Smooth muscle cell (in vitro differentiated cells): ENCODE measurements at regions not wholly inside any gene's neighbourhood (a gene's known extent, or its start where the extent isn't known, plus 50 kb on each side); places are given as distances from the start of the nearest gene placed in this dataset.

Source experiments
- DNase-seq: peaks from one replicate; lab custom pipeline; 2025; ENCODE audit not compliant: unreplicated experiment; lab: John Stamatoyannopoulos, UW
- H2AFZ ChIP-seq: fragments of 200-600 bp; sonication (generic); 2 replicates; pipeline ENCODE4 v1.6.0; 2016; ENCODE audit warnings: antibody characterized with exemption, low read depth, mild to moderate bottlenecking
- H3F3A ChIP-seq: fragments of 200-600 bp; sonication (generic); 2 replicates; pipeline ENCODE4 v1.6.0; 2017; ENCODE audit warnings: antibody characterized with exemption, low read depth
- H3K27ac ChIP-seq: fragments of 200-600 bp; sonication (generic); 2 replicates; pipeline ENCODE4 v1.5.1; 2016; ENCODE audit warnings: low read depth, mild to moderate bottlenecking
- H3K27me3 ChIP-seq: fragments of 200-600 bp; sonication (generic); 2 replicates; pipeline ENCODE4 v1.6.1; 2016; ENCODE audit warnings: low read depth, mild to moderate bottlenecking
- H3K36me3 ChIP-seq: fragments of 200-600 bp; sonication (generic); 2 replicates; pipeline ENCODE4 v1.5.1; 2016; ENCODE audit warnings: low read depth
- H3K4me1 ChIP-seq: fragments of 200-600 bp; sonication (generic); 2 replicates; pipeline ENCODE4 v1.5.1; 2016; ENCODE audit warnings: low read depth
- H3K4me2 ChIP-seq: fragments of 200-600 bp; sonication (generic); 2 replicates; pipeline ENCODE4 v1.6.0; 2016; ENCODE audit warnings: mild to moderate bottlenecking
- H3K4me3 ChIP-seq: fragments of 200-600 bp; sonication (generic); 2 replicates; pipeline ENCODE4 v1.5.1; 2016; ENCODE audit warnings: mild to moderate bottlenecking
- H3K79me2 ChIP-seq: fragments of 200-600 bp; sonication (generic); 2 replicates; pipeline ENCODE4 v1.6.0; 2016; ENCODE audit warnings: low read depth, mild to moderate bottlenecking
- H3K9ac ChIP-seq: fragments of 200-600 bp; sonication (generic); 2 replicates; pipeline ENCODE4 v1.6.0; 2016; ENCODE audit warnings: low read depth
- H3K9me3 ChIP-seq: fragments of 200-600 bp; sonication (generic); replicated peaks from 2 replicates; pipeline ENCODE4 v1.5.1; 2016; ENCODE audit warnings: low read depth
- H4K20me1 ChIP-seq: fragments of 200-600 bp; sonication (generic); 2 replicates; pipeline ENCODE4 v1.6.0; 2016; ENCODE audit warnings: low read depth
- CTCF ChIP-seq: fragments of 200-600 bp; sonication (generic); IDR thresholded peaks from 2 replicates; pipeline ENCODE4 v1.5.1; 2017; ENCODE audit warnings: borderline replicate concordance, mild to moderate bottlenecking, antibody characterized with exemption; ENCODE audit not compliant: insufficient read depth, poor library complexity, severe bottlenecking
- WGBS: methylation state at CpG from one replicate; pipeline ENCODE4 v1.1.7; 2016; ENCODE audit warnings: low lambda C conversion rate; 5-methylcytosine and 5-hydroxymethylcytosine counted together

DNA sequence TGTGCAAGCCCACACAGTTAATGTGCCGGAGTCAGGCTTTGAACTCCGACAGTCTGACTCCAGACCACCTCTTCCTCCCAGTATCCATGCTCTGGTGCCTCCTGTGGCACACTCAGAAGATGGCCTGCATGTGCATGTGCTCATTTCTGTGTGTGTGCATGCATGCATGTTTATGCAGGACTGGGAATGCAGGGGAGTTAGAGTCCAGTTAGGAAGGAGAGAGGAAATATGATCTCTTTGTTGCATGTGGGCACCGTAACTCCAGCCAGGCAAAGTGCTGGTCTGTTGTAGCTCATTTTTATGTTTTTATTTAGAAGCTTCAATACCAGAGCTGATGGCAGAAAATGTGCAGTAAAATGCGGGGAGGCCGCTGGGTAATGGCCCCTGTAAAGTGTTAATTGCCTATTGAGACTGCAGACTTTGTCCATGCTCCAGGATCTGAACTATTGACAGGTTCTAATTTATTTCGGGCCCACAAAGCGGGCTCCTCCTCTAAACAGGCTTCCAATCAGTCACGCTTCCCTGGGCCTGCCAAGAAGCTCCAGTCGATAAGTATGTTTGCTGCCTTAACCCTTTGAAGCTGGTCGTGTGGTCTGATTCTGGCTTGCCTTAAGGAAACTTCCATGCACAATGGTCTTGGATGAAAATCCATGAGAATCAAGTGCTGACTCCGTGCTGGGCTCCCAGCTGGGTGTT lies 248.3 kb downstream of the DHX35 start:
- H3K9me3 ChIP-seq, result no peaks in the 10 kb centered on the region
- H3K4me3 ChIP-seq, result no peak overlapping the region
- no peak for TF ChIP-seq CTCF
- no peak for DNase-seq
- WGBS, result 46% methylated on average over 11 of the region's 11 CpGs
- no peak overlapping the region for H3K9ac ChIP-seq
- no peak overlapping the region for H2AFZ ChIP-seq
- H3K27ac ChIP-seq, result no peak overlapping the region
- H3K4me2 ChIP-seq, result no peak overlapping the region
- H4K20me1 ChIP-seq, result no peaks in the 10 kb centered on the region
- H3K79me2 ChIP-seq, result no peaks in the 10 kb centered on the region
- peaks cover 24% of the 10 kb centered on the region for H3K27me3 ChIP-seq
- no peaks in the 10 kb centered on the region for H3K36me3 ChIP-seq
- H3K4me1 ChIP-seq, result peaks cover 7% of the 10 kb centered on the region
- no peaks in the 10 kb centered on the region for H3F3A ChIP-seq

- H3K36me3 ChIP-seq, result no peaks in the 10 kb centered on the region
- no peak overlapping the region for H3K9ac ChIP-seq
- WGBS, result 89% methylated on average over 4 of the region's 4 CpGs
- H3K27ac ChIP-seq, result no peak overlapping the region
- no peak overlapping the region for H3K4me2 ChIP-seq
- H3K4me3 ChIP-seq, result no peak overlapping the region
- H2AFZ ChIP-seq, result no peak overlapping the region
- H3F3A ChIP-seq, result no peaks in the 10 kb centered on the region
- peaks cover 12% of the 10 kb centered on the region for H3K27me3 ChIP-seq
- H3K4me1 ChIP-seq, result peaks cover 7% of the 10 kb centered on the region
- DNase-seq, result no peak
- no peaks in the 10 kb centered on the region for H4K20me1 ChIP-seq
- no peaks in the 10 kb centered on the region for H3K79me2 ChIP-seq
- TF ChIP-seq CTCF, result no peak
- H3K9me3 ChIP-seq, result no peaks in the 10 kb centered on the region
These were observed 244.9 kb downstream of the DHX35 start for GRCh38 chr20:39206899-39207564.

DNA sequence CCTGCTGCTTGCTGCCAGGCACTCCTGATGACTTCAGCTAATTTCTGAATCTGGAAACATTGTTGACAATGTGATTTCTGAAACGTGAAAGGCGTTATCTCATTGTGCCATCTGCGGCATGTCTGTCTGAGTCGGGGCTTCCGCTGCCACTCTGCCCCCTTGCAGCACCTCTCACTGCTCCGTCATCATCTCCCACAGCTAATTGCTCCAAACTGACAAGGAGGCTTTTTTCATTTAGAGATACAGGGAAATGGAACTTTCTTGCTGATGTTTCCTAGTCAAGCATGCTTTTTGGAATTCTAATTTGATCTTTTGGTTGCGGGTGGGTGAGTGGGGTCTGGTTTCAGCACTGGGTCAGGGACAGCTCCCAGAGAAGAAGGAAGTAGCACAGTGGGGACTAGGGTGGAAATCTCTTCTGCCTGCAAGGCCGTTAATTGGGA lies 233.5 kb downstream of the DHX35 start:
- WGBS, result 67% methylated on average over 8 of the region's 8 CpGs
- Histone ChIP-seq H3K9me3 (no peaks in the 10 kb centered on the region), H4K20me1 (no peaks in the 10 kb centered on the region), H3K79me2 (no peaks in the 10 kb centered on the region), H3K27ac (no peak overlapping the region), H3K9ac (no peak overlapping the region), H3K36me3 (no peaks in the 10 kb centered on the region), H2AFZ (no peak overlapping the region), H3K4me1 (no peaks in the 10 kb centered on the region), H3F3A (no peaks in the 10 kb centered on the region), H3K4me2 (no peak overlapping the region), H3K4me3 (no peak overlapping the region), H3K27me3 (no peaks in the 10 kb centered on the region)
- TF ChIP-seq CTCF, result no peak
- no peak for DNase-seq
